Suprapubic skin (tissue), 3 donors: ENCODE measurements at regions not wholly inside any gene's neighbourhood (a gene's known extent, or its start where the extent isn't known, plus 50 kb on each side); places are given as distances from the start of the nearest gene placed in this dataset.

Experiments used
- POLR2A ChIP-seq, 2 donors: fragments of 450-650 bp; IDR thresholded peaks; one replicate each; pipeline ENCODE4 v1.6.1; 2017; ENCODE audit warnings: antibody characterized with exemption in 2 of 2, mild to moderate bottlenecking in 2 of 2, moderate library complexity in 2 of 2
- TF ChIP-seq, protein P1 (sequence below), 2 donors: fragments of 200-600 bp in 1 of 2; fragments of 450-650 bp in 1 of 2; sonication (generic) in 1 of 2; IDR thresholded peaks; one replicate each; pipeline ENCODE4 v1.5.1; 2016 to 2019; ENCODE audit warnings: antibody characterized with exemption in 2 of 2, mild to moderate bottlenecking in 1 of 2, moderate library complexity in 1 of 2

DNA sequence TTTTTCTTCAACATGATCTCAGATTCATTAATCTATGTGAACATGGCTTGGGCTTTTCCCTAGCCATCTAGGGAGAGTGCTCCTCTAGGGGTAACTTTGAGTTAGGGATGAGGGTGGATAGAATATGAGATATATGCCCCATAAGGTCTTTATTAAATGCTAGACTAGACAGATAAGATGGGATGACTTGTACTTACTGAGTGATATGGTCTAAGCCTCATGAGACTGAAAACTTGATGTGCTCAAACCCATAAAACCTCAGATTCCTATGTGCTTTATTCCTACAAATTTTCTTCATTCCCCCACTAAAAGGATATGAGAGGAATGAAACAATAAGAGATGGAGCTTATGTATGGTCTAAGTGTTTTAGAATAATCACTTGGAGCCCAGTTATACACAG lies 386.6 kb downstream of the YTHDC2 start:
- no peak for TF ChIP-seq POLR2A (IDR thresholded peaks at IDR 0.05)
- TF ChIP-seq, protein P1, sequence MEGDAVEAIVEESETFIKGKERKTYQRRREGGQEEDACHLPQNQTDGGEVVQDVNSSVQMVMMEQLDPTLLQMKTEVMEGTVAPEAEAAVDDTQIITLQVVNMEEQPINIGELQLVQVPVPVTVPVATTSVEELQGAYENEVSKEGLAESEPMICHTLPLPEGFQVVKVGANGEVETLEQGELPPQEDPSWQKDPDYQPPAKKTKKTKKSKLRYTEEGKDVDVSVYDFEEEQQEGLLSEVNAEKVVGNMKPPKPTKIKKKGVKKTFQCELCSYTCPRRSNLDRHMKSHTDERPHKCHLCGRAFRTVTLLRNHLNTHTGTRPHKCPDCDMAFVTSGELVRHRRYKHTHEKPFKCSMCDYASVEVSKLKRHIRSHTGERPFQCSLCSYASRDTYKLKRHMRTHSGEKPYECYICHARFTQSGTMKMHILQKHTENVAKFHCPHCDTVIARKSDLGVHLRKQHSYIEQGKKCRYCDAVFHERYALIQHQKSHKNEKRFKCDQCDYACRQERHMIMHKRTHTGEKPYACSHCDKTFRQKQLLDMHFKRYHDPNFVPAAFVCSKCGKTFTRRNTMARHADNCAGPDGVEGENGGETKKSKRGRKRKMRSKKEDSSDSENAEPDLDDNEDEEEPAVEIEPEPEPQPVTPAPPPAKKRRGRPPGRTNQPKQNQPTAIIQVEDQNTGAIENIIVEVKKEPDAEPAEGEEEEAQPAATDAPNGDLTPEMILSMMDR (IDR thresholded peaks at IDR 0.05): no peak
